ENCODE measurements at regions not wholly inside any gene's neighbourhood (a gene's known extent, or its start where the extent isn't known, plus 50 kb on each side); places are given as distances from the start of the nearest gene placed in this dataset.
"Not testable (repeated sequence)": the region's sequence is repeated elsewhere in the genome, so short reads cannot be mapped to it uniquely, and the experiment has no call there.

GRCh38 chr14:101078170-101078891 lies 174.8 kb upstream of the RTL1 start:
- DNase-seq (ENCODE audit: low read depth in 2 of 2, low spot score in 1 of 2), result no peak

GRCh38 chr14:101078892-101079221 lies 175.3 kb upstream of the RTL1 start:
- no peak for DNase-seq (ENCODE audit: low read depth in 2 of 2, low spot score in 1 of 2)

- DNase-seq (ENCODE audit: low read depth in 2 of 2, low spot score in 1 of 2), result no peak
Observed at GRCh38 chr14:101080922-101081593, 177.5 kb upstream of the RTL1 start.

GRCh38 chr14:101082036-101082435 lies 178.5 kb upstream of the RTL1 start:
- DNase-seq (ENCODE audit: low read depth in 2 of 2, low spot score in 1 of 2), result no peak

GRCh38 chr14:101082436-101083384 lies 179.2 kb upstream of the RTL1 start:
- no peak for DNase-seq (ENCODE audit: low read depth in 2 of 2, low spot score in 1 of 2)

GRCh38 chr14:101083564-101084435 lies 180.3 kb upstream of the RTL1 start:
- DNase-seq (ENCODE audit: low read depth in 2 of 2, low spot score in 1 of 2), result no peak

- DNase-seq (ENCODE audit: low read depth in 2 of 2, low spot score in 1 of 2), result no peak
Observed at GRCh38 chr14:101084436-101084826, 180.9 kb upstream of the RTL1 start.

- DNase-seq (ENCODE audit: low read depth in 2 of 2, low spot score in 1 of 2), result no peak
Observed at GRCh38 chr14:101086926-101087325, 183.4 kb upstream of the RTL1 start.

- DNase-seq (ENCODE audit: low read depth in 2 of 2, low spot score in 1 of 2), result no peak
Observed at GRCh38 chr14:101087614-101088394, 184.3 kb upstream of the RTL1 start.

GRCh38 chr14:101088395-101088667 lies 184.8 kb upstream of the RTL1 start:
- DNase-seq (ENCODE audit: low read depth in 2 of 2, low spot score in 1 of 2), result no peak

- DNase-seq (ENCODE audit: low read depth in 2 of 2, low spot score in 1 of 2), result no peak
Observed at GRCh38 chr14:101088714-101089113, 185.2 kb upstream of the RTL1 start.

GRCh38 chr14:101090478-101090877 lies 187.0 kb upstream of the RTL1 start:
- not testable (repeated sequence) for DNase-seq (ENCODE audit: low read depth in 2 of 2, low spot score in 1 of 2)

- no peak for DNase-seq (ENCODE audit: low read depth in 2 of 2, low spot score in 1 of 2)
Observed at GRCh38 chr14:101090976-101091375, 187.5 kb upstream of the RTL1 start.

- DNase-seq (ENCODE audit: low read depth in 2 of 2, low spot score in 1 of 2), result not testable (repeated sequence)
Observed at GRCh38 chr14:101094916-101095315, 191.4 kb upstream of the RTL1 start.

GRCh38 chr14:101096551-101096950 lies 193.0 kb upstream of the RTL1 start:
- no peak for DNase-seq (ENCODE audit: low read depth in 2 of 2, low spot score in 1 of 2)

GRCh38 chr14:101097109-101097793 lies 193.7 kb upstream of the RTL1 start:
- DNase-seq (ENCODE audit: low read depth in 2 of 2, low spot score in 1 of 2), result no peak

GRCh38 chr14:101098177-101098576 lies 194.7 kb upstream of the RTL1 start:
- DNase-seq (ENCODE audit: low read depth in 2 of 2, low spot score in 1 of 2), result no peak

GRCh38 chr14:101098641-101099040 lies 195.1 kb upstream of the RTL1 start:
- no peak for DNase-seq (ENCODE audit: low read depth in 2 of 2, low spot score in 1 of 2)

GRCh38 chr14:101101456-101102056 lies 198.0 kb upstream of the RTL1 start:
- no peak for DNase-seq (ENCODE audit: low read depth in 2 of 2, low spot score in 1 of 2)
